Tibial artery (tissue), 4 donors: ENCODE measurements at regions not wholly inside any gene's neighbourhood (a gene's known extent, or its start where the extent isn't known, plus 50 kb on each side); places are given as distances from the start of the nearest gene placed in this dataset.
A peak's percentile ranks its signal among the peaks of the same experiment; 100 is the strongest.

Experiments
- DNase-seq, 2 donors: peaks; one replicate each; pipeline ENCODE4 v3.0.0-alpha.2; 2019
- H3K27ac ChIP-seq, 2 donors: fragments of 200-600 bp; sonication (generic) in 1 of 2; 1 replicate in 1 of 2; 2 replicates in 1 of 2; pipeline ENCODE4 v1.5.1; 2018 to 2019; ENCODE audit warnings: mild to moderate bottlenecking in 1 of 2
- H3K27me3 ChIP-seq, 2 donors: fragments of 200-600 bp; sonication (generic) in 1 of 2; one replicate each; pipeline versions ENCODE4 v1.5.1 to v1.6.0; 2016 to 2019
- H3K36me3 ChIP-seq, 3 donors: fragments of 200-600 bp; sonication (generic) in 2 of 3; one replicate each; pipeline ENCODE4 v1.5.1; 2016 to 2019; ENCODE audit warnings: mild to moderate bottlenecking in 2 of 3
- H3K4me1 ChIP-seq, 4 donors: fragments of 200-600 bp; sonication (generic) in 2 of 4; 1 replicate in 3 of 4; 2 replicates in 1 of 4; pipeline ENCODE4 v1.5.1; 2016 to 2019
- H3K4me3 ChIP-seq, 2 donors: fragments of 200-600 bp; sonication (generic) in 1 of 2; 1 replicate in 1 of 2; 2 replicates in 1 of 2; pipeline ENCODE4 v1.5.1; 2018 to 2019; ENCODE audit warnings: mild to moderate bottlenecking in 2 of 2
- H3K9me3 ChIP-seq, 3 donors: fragments of 200-600 bp; sonication (generic) in 1 of 3; one replicate each; pipeline ENCODE4 v1.5.1; 2016 to 2019
- intact Hi-C: fragments of 100-400 bp; cut with DNase I; formaldehyde crosslinking; loops from one replicate; pipeline ENCODE4 v1.15.0; 2023; ENCODE audit warnings: low total_unique reads
- TF ChIP-seq, protein P1 (sequence below), 2 experiments: fragments of 200-600 bp in 1 of 2; fragments of 450-650 bp in 1 of 2; IDR thresholded peaks; one replicate each; pipeline ENCODE4 v1.5.1; 2017 to 2019; ENCODE audit warnings: antibody characterized with exemption in 2 of 2, mild to moderate bottlenecking in 1 of 2, moderate library complexity in 1 of 2

DNA sequence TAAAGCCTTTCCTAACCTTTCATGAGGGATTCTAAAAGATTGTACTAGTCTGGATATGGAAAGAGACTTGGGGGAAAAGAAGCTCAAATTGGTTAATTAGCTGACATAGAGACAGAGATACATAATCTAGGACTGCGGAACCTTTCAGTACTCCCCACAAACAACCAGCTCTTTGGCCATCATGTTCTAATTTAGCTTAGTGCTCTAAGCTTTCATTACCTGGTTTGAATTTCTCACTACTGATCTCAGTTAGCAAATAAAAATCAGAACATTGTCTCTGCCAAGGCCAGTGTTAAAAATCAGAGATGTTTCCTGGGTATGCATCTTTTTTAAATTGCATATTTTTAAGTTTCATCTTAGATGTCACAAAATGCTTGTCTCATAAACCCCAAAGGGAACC, 254.4 kb downstream of the GLUD2 start:
- DNase-seq = no peak
- Histone ChIP-seq H3K4me1 (no peaks in the 10 kb centered on the region), H3K9me3 (no peaks in the 10 kb centered on the region), H3K4me3 (no peak overlapping the region), H3K27ac (no peak overlapping the region), H3K27me3 (no peaks in the 10 kb centered on the region), H3K36me3 (no peaks in the 10 kb centered on the region)
- TF ChIP-seq, protein P1, sequence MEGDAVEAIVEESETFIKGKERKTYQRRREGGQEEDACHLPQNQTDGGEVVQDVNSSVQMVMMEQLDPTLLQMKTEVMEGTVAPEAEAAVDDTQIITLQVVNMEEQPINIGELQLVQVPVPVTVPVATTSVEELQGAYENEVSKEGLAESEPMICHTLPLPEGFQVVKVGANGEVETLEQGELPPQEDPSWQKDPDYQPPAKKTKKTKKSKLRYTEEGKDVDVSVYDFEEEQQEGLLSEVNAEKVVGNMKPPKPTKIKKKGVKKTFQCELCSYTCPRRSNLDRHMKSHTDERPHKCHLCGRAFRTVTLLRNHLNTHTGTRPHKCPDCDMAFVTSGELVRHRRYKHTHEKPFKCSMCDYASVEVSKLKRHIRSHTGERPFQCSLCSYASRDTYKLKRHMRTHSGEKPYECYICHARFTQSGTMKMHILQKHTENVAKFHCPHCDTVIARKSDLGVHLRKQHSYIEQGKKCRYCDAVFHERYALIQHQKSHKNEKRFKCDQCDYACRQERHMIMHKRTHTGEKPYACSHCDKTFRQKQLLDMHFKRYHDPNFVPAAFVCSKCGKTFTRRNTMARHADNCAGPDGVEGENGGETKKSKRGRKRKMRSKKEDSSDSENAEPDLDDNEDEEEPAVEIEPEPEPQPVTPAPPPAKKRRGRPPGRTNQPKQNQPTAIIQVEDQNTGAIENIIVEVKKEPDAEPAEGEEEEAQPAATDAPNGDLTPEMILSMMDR (IDR thresholded peaks at IDR 0.05) = no peak
- intact Hi-C loops = no loop called here

DNA sequence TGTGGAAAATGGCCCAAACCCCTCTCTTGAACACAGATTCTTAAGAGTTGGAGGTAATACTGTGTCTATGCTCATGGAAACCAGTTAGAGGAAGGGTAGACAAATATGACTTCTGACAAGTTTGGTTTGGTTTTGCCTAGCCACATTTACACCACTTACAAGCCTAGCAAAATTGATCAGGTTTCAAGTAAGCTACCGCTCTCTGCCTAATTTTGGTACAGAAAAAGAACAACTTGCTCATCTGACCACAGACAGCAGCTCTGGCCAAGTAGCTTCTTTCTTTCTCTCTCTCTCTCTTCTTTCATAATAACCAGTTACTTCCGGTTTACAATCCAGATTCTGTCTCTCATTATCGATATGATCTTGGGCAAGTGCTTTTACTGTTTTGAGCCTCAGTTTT, 260.0 kb downstream of the GLUD2 start:
- TF ChIP-seq, protein P1 (IDR thresholded peaks at IDR 0.05) = no peak
- Histone ChIP-seq H3K27me3 (no peaks in the 10 kb centered on the region), H3K9me3 (no peaks in the 10 kb centered on the region), H3K36me3 (no peaks in the 10 kb centered on the region), H3K4me1 (no peaks in the 10 kb centered on the region), H3K27ac (no peak overlapping the region), H3K4me3 (no peak overlapping the region)
- intact Hi-C loops = no loop called here
- DNase-seq = no peak

DNA sequence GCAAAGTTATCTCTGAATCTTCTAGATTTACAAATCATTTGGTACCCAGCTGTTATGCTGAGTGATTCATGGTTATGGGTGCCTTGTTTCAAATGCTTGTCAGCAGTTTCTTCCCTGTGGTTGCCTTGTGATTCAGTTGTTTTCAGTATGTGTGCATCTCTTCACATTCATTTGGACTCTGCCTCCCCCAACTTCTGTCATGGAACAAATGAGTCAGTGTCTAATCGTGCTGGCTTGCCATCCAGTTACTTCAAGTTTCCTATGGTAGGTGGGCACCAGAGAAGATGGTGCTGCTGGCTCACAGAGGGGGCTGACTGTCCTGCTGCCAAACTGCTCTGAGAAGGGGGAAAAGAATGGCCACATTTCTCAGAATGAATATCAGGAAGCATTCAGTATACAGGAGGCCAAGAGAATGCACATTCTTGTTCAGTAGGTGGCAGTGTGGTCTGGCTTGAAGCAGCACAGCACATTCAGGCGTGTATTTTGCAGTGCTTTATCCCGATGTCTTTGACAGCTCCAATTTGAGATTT, 260.9 kb downstream of the GLUD2 start:
- Histone ChIP-seq H3K27ac (no peak overlapping the region), H3K27me3 (no peaks in the 10 kb centered on the region), H3K4me3 (no peak overlapping the region), H3K36me3 (no peaks in the 10 kb centered on the region), H3K4me1 (no peaks in the 10 kb centered on the region), H3K9me3 (no peaks in the 10 kb centered on the region)
- peak in 1 of 2 donors; percentile 28 for DNase-seq
- intact Hi-C loops = no loop called here
- TF ChIP-seq, protein P1 (IDR thresholded peaks at IDR 0.05) = peak in 1 of 2 experiments; percentile 21

DNA sequence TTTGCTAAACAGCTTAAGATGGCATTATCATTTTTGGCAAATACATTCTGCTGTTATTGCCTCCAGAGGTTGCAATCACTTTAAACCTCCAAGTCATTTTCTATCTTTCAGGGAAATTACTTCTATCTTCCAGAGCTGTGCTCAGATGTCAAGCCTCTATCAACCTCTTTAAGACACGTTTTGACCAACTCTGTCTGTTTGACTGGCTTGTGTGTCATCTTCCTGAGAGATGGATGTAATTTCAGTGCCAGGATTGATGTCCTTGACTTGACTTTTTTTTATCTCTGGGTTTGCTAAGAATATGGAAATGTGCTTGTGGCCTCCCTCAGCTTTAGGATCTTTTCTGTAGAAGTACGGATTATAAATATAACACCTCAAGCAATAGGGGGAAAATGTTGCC, 263.4 kb downstream of the GLUD2 start:
- intact Hi-C loops = no loop called here
- Histone ChIP-seq H3K4me1 (no peaks in the 10 kb centered on the region), H3K9me3 (no peaks in the 10 kb centered on the region), H3K36me3 (no peaks in the 10 kb centered on the region), H3K27me3 (no peaks in the 10 kb centered on the region), H3K27ac (no peak overlapping the region), H3K4me3 (no peak overlapping the region)
- TF ChIP-seq, protein P1 (IDR thresholded peaks at IDR 0.05) = no peak
- DNase-seq = no peak

DNA sequence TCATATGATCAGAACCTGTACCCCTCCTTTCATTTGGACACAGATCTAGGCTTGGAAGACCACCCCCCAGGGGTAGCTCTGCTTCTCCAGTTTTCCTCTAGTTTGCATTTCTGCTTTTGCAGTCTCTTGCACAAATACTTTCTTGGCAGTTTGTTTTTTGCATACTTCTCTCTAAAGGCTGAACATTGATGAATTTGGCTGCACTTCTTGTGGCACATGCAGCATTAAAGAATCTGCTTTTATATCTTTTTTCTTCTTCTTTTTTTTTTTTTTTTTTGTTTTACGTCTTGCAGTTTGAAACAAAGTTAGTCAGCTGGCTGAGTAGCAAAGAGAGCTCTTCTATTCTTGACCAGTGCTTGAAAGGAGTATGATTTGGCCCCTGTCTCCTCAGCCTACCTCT, 273.0 kb downstream of the GLUD2 start:
- Histone ChIP-seq H3K9me3 (no peaks in the 10 kb centered on the region), H3K27me3 (no peaks in the 10 kb centered on the region), H3K27ac (no peak overlapping the region), H3K4me1 (no peaks in the 10 kb centered on the region), H3K4me3 (no peak overlapping the region), H3K36me3 (no peaks in the 10 kb centered on the region)
- intact Hi-C loops = no loop called here
- no peak for DNase-seq
- TF ChIP-seq, protein P1 (IDR thresholded peaks at IDR 0.05) = no peak

DNA sequence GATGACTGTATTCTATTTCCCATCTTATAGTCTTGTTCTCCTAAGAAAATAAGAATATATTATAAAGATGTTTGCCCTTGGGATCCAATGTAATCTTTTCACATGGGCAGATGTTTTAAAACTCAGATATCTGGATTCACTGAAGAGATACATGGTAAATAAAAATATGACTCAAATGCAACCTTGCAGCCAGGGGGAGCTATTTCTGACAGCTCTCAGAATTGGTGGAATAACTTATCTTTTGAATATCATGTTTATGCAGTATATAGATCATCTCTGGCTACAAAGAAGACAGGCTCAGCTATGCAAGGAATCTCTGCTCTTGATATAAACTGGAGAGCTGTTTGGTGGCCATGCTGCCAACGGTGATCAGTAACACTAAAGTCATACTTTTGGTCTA, 274.7 kb downstream of the GLUD2 start:
- no peaks in the 10 kb centered on the region for H3K9me3 ChIP-seq
- H3K4me1 ChIP-seq = no peaks in the 10 kb centered on the region
- no peaks in the 10 kb centered on the region for H3K27me3 ChIP-seq
- no peaks in the 10 kb centered on the region for H3K36me3 ChIP-seq
- H3K4me3 ChIP-seq = no peak overlapping the region
- H3K27ac ChIP-seq = no peak overlapping the region
- intact Hi-C loops = no loop called here
- DNase-seq = no peak
- TF ChIP-seq, protein P1 (IDR thresholded peaks at IDR 0.05) = no peak
